ENCODE measurements at regions not wholly inside any gene's neighbourhood (a gene's known extent, or its start where the extent isn't known, plus 50 kb on each side); places are given as distances from the start of the nearest gene placed in this dataset.

- no peak for DNase-seq (ENCODE audit: low spot score)
- no peak for TF ChIP-seq CTCF (IDR thresholded peaks at IDR 0.05; ENCODE audit: borderline replicate concordance, control extremely low read depth, extremely low read depth, insufficient read depth, missing control alignments)
- in situ Hi-C loops (cut with MboI; ENCODE audit: low sequenced_read_pairs, unreplicated experiment): no loop called here
Measured at GRCh38 chr4:12963291-12963690, 520.8 kb downstream of the RAB28 start.

- in situ Hi-C loops (cut with MboI; ENCODE audit: low sequenced_read_pairs, unreplicated experiment): no loop called here
- DNase-seq (ENCODE audit: low spot score): no peak
- TF ChIP-seq CTCF (IDR thresholded peaks at IDR 0.05; ENCODE audit: borderline replicate concordance, control extremely low read depth, extremely low read depth, insufficient read depth, missing control alignments): no peak
Measured at GRCh38 chr4:12961713-12962112, 522.4 kb downstream of the RAB28 start.

DNA sequence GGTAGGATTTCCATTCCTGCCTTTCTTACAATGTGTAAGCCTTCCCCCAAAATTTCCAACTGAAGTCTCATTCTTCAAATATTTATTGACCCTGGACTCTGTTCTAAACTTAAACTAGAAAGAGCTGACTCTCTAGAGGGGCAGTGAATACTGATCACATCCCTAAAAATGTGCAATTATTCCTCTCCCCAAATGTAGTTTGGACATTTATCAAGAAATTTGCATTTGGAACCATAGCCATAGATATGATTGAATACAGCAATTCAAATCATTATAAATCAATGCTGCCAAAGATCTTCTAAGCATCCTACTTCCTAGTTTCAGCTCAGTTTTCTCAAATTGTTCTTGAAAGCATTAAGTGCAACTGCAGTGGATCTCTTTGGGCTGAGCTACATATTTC, 525.7 kb downstream of the RAB28 start:
- DNase-seq (ENCODE audit: low spot score): no peak
- no peak for TF ChIP-seq CTCF (IDR thresholded peaks at IDR 0.05; ENCODE audit: borderline replicate concordance, control extremely low read depth, extremely low read depth, insufficient read depth, missing control alignments)
- in situ Hi-C loops (cut with MboI; ENCODE audit: low sequenced_read_pairs, unreplicated experiment): no loop called here

DNA sequence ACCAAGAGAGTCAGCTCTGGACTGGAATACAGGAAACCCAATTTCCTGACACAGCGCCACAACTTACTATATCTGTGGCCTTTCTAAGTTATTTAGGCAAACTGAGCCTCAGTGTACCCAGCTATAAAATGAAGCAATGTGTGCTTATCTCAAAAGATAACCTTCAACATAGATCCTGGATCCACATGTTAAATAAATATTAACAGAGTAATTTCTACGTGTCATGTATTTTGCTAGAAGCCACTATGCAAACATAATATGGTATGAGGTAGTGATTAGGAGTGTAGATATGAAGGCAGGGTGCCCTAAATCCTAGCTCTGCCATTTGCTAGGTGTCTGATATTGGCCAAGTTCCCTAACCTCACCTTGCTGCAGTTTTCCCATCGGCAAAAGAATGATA, 527.0 kb downstream of the RAB28 start:
- in situ Hi-C loops (cut with MboI; ENCODE audit: low sequenced_read_pairs, unreplicated experiment): no loop called here
- no peak for TF ChIP-seq CTCF (IDR thresholded peaks at IDR 0.05; ENCODE audit: borderline replicate concordance, control extremely low read depth, extremely low read depth, insufficient read depth, missing control alignments)
- DNase-seq (ENCODE audit: low spot score): no peak

- in situ Hi-C loops (cut with MboI; ENCODE audit: low sequenced_read_pairs, unreplicated experiment): no loop called here
- DNase-seq (ENCODE audit: low spot score): no peak
- TF ChIP-seq CTCF (IDR thresholded peaks at IDR 0.05; ENCODE audit: borderline replicate concordance, control extremely low read depth, extremely low read depth, insufficient read depth, missing control alignments): no peak
Measured at GRCh38 chr4:12956026-12956425, 528.1 kb downstream of the RAB28 start.

GRCh38 chr4:12949719-12950490, 534.2 kb downstream of the RAB28 start:
- in situ Hi-C loops (cut with MboI; ENCODE audit: low sequenced_read_pairs, unreplicated experiment): no loop called here
- TF ChIP-seq CTCF (IDR thresholded peaks at IDR 0.05; ENCODE audit: borderline replicate concordance, control extremely low read depth, extremely low read depth, insufficient read depth, missing control alignments): no peak
- no peak for DNase-seq (ENCODE audit: low spot score)

Data from GM13976 (cell line).